Loucy (cell line): ENCODE measurements at regions not wholly inside any gene's neighbourhood (a gene's known extent, or its start where the extent isn't known, plus 50 kb on each side); places are given as distances from the start of the nearest gene placed in this dataset.

ENCODE experiments used
- EZH2phosphoT487 ChIP-seq: fragments of 200-600 bp; IDR thresholded peaks from 2 replicates; pipeline ENCODE4 v1.6.1; 2018; ENCODE audit warnings: antibody characterized with exemption, mild to moderate bottlenecking, moderate library complexity, borderline replicate concordance
- TF ChIP-seq, protein P1 (sequence below): fragments of 200-600 bp; sonication (generic); conservative IDR thresholded peaks from 2 replicates; pipeline ENCODE4 v1.5.1; 2014; ENCODE audit warnings: mild to moderate bottlenecking, antibody characterized with exemption, low read length

DNA sequence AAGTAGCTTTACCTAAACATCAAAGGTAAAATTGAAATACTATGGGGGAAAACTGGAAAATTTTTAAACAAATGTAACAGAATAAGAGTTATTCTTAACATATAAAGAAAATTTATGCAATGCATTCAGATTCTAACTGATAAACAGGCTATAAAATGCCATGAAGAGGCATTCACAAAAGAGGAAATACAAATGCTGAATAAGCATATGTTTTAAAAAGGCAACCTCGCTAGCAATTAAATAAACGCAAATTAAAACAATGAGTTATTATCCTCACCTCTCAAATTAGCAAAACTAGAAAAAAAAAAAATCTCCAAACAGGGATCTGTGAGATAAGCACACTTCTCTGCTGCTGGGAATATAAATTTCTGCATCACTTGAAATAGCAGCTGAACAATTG, 63.2 kb upstream of the BRINP1 start:
- TF ChIP-seq, protein P1, sequence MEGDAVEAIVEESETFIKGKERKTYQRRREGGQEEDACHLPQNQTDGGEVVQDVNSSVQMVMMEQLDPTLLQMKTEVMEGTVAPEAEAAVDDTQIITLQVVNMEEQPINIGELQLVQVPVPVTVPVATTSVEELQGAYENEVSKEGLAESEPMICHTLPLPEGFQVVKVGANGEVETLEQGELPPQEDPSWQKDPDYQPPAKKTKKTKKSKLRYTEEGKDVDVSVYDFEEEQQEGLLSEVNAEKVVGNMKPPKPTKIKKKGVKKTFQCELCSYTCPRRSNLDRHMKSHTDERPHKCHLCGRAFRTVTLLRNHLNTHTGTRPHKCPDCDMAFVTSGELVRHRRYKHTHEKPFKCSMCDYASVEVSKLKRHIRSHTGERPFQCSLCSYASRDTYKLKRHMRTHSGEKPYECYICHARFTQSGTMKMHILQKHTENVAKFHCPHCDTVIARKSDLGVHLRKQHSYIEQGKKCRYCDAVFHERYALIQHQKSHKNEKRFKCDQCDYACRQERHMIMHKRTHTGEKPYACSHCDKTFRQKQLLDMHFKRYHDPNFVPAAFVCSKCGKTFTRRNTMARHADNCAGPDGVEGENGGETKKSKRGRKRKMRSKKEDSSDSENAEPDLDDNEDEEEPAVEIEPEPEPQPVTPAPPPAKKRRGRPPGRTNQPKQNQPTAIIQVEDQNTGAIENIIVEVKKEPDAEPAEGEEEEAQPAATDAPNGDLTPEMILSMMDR, result no peak
- no peak for TF ChIP-seq EZH2phosphoT487
